MM.1S (cell line): ENCODE measurements at regions not wholly inside any gene's neighbourhood (a gene's known extent, or its start where the extent isn't known, plus 50 kb on each side); places are given as distances from the start of the nearest gene placed in this dataset.

Experiments
- EZH2phosphoT487 ChIP-seq: fragments of 300-600 bp; sonication (generic); IDR thresholded peaks from 2 replicates; pipeline ENCODE4 v1.6.1; 2018; ENCODE audit warnings: antibody characterized with exemption, low read length
- TF ChIP-seq, protein P1 (sequence below): fragments of 300-600 bp; sonication (generic); IDR thresholded peaks from 2 replicates; pipeline ENCODE4 v1.5.1; 2016; ENCODE audit warnings: antibody characterized with exemption, low read length, mixed read lengths

DNA sequence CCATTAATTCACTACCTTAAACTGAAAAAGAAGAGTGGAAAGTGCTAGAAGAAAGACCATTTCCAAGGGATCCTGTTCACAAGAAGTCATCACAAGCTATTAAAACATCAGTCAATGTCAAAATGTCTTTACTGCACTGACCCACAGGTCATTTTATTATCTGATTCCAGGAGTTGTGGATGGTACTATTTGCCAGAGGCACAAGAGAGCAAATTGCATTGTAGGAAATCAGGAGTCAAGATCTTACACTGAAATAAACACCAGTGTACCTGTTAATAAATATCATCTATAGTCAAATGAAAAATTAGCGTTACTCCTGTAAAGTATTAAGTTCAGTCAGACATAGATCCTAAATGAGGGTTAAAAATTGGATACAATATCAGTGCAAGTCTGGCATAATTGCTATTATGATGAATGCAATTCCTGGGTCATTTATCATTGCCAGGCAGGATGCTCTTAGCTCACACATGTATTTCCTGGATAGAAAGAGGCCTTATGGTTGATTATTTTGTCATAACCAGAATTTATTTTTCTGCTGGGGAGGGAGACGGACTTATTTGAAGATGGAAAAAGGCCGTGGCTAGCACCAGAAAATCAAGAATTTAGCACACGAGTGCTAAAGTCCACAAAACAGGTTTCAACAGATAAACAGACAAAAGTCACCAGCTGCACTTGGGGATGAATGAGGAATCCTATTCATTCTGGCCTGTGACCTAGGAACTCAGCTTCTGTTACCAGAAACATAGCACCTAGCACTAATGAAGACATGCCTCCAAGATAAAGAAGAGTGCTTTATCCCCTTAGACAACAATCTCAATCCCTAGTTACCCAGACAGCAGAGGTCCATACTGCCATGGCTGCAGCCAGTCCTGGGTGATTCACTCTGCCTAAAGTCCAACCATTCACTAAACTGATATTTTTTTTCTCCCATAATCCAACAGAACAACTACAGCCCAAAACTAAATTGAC lies 683.1 kb upstream of the POM121L12 start:
- TF ChIP-seq, protein P1, sequence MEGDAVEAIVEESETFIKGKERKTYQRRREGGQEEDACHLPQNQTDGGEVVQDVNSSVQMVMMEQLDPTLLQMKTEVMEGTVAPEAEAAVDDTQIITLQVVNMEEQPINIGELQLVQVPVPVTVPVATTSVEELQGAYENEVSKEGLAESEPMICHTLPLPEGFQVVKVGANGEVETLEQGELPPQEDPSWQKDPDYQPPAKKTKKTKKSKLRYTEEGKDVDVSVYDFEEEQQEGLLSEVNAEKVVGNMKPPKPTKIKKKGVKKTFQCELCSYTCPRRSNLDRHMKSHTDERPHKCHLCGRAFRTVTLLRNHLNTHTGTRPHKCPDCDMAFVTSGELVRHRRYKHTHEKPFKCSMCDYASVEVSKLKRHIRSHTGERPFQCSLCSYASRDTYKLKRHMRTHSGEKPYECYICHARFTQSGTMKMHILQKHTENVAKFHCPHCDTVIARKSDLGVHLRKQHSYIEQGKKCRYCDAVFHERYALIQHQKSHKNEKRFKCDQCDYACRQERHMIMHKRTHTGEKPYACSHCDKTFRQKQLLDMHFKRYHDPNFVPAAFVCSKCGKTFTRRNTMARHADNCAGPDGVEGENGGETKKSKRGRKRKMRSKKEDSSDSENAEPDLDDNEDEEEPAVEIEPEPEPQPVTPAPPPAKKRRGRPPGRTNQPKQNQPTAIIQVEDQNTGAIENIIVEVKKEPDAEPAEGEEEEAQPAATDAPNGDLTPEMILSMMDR = no peak
- no peak for TF ChIP-seq EZH2phosphoT487
